H9 (cell line): ENCODE measurements at regions not wholly inside any gene's neighbourhood (a gene's known extent, or its start where the extent isn't known, plus 50 kb on each side); places are given as distances from the start of the nearest gene placed in this dataset.
A peak's percentile ranks its signal among the peaks of the same experiment; 100 is the strongest.

Source experiments
- DNase-seq: peaks from one replicate; pipeline ENCODE4 v3.0.0-alpha.2; 2017
- H2AFZ ChIP-seq: one replicate; pipeline ENCODE4 v1.6.1; 2013; ENCODE audit warnings: mild to moderate bottlenecking, low read length, control low read depth, moderate library complexity
- H2AK5ac ChIP-seq: 2 replicates; pipeline ENCODE4 v1.6.1; 2013; ENCODE audit warnings: low read length, control low read depth, mixed read lengths; ENCODE audit not compliant: insufficient read length
- H2BK120ac ChIP-seq: one replicate; pipeline ENCODE4 v1.6.1; 2013; ENCODE audit warnings: low read depth, mild to moderate bottlenecking, low read length, control low read depth, inconsistent platforms; ENCODE audit not compliant: poor library complexity, severe bottlenecking
- H2BK12ac ChIP-seq: 2 replicates; pipeline ENCODE4 v1.6.1; 2013; ENCODE audit warnings: low read length, control low read depth, mixed read lengths, low read depth; ENCODE audit not compliant: insufficient read length
- H2BK15ac ChIP-seq: 2 replicates; pipeline ENCODE4 v1.6.1; 2013; ENCODE audit warnings: low read depth, low read length, control low read depth
- H2BK20ac ChIP-seq: one replicate; pipeline ENCODE4 v1.6.1; 2013; ENCODE audit warnings: low read depth, mild to moderate bottlenecking, low read length, control low read depth, inconsistent platforms; ENCODE audit not compliant: poor library complexity, severe bottlenecking
- H2BK5ac ChIP-seq: 2 replicates; pipeline ENCODE4 v1.6.1; 2013; ENCODE audit warnings: low read length, control low read depth, mixed read lengths; ENCODE audit not compliant: insufficient read length
- H3K14ac ChIP-seq: 2 replicates; pipeline ENCODE4 v1.6.1; 2013; ENCODE audit warnings: low read length, control low read depth; ENCODE audit not compliant: insufficient read depth
- H3K18ac ChIP-seq: 2 replicates; pipeline ENCODE4 v1.6.1; 2013; ENCODE audit warnings: low read depth, mild to moderate bottlenecking, mixed read lengths, low read length, control low read depth; ENCODE audit not compliant: insufficient read length
- H3K23ac ChIP-seq: 2 replicates; pipeline ENCODE4 v1.6.1; 2013; ENCODE audit warnings: low read length, control low read depth, mixed read lengths, low read depth; ENCODE audit not compliant: insufficient read length
- H3K23me2 ChIP-seq: 2 replicates; pipeline ENCODE4 v1.6.1; 2013; ENCODE audit warnings: low read depth, mild to moderate bottlenecking, mixed read lengths, low read length, control low read depth; ENCODE audit not compliant: insufficient read length, poor library complexity, severe bottlenecking
- H3K27ac ChIP-seq: 2 replicates; pipeline ENCODE4 v1.5.1; 2013; ENCODE audit warnings: low read length, control low read depth, mixed read lengths, low read depth; ENCODE audit not compliant: insufficient read length
- H3K27me3 ChIP-seq: 2 replicates; pipeline ENCODE4 v1.6.1; 2013; ENCODE audit warnings: low read length, control low read depth, inconsistent platforms; ENCODE audit not compliant: insufficient read depth
- H3K4ac ChIP-seq: 2 replicates; pipeline ENCODE4 v1.6.1; 2013; ENCODE audit warnings: low read depth, mild to moderate bottlenecking, control low read depth, inconsistent platforms, low read length, moderate library complexity
- H3K4me1 ChIP-seq: 2 replicates; pipeline ENCODE4 v1.6.1; 2013; ENCODE audit warnings: low read length, control low read depth, inconsistent platforms; ENCODE audit not compliant: insufficient read depth
- H3K4me2 ChIP-seq: 2 replicates; pipeline ENCODE4 v1.6.1; 2013; ENCODE audit warnings: low read length, control low read depth, mixed read lengths; ENCODE audit not compliant: insufficient read length, insufficient read depth
- H3K56ac ChIP-seq: 2 replicates; pipeline ENCODE4 v1.6.1; 2013; ENCODE audit warnings: low read depth, mild to moderate bottlenecking, mixed read lengths, low read length, control low read depth; ENCODE audit not compliant: insufficient read length
- H3K79me1 ChIP-seq: 2 replicates; pipeline ENCODE4 v1.6.1; 2013; ENCODE audit warnings: low read depth, mild to moderate bottlenecking, moderate library complexity, low read length, control low read depth, inconsistent platforms; ENCODE audit not compliant: insufficient read depth, poor library complexity, severe bottlenecking
- H3K79me2 ChIP-seq: 2 replicates; pipeline ENCODE4 v1.6.1; 2013; ENCODE audit warnings: low read length, control low read depth, inconsistent platforms; ENCODE audit not compliant: insufficient read depth
- H3K9ac ChIP-seq: 2 replicates; pipeline ENCODE4 v1.6.1; 2013; ENCODE audit warnings: low read length, control low read depth, mixed read lengths; ENCODE audit not compliant: insufficient read length; ENCODE audit errors: extremely low read depth
- H3K9me3 ChIP-seq: one replicate; pipeline ENCODE4 v1.6.1; 2013; ENCODE audit warnings: low read depth, low read length, inconsistent platforms; ENCODE audit not compliant: control insufficient read depth
- H3T11ph ChIP-seq: one replicate; pipeline ENCODE4 v1.6.1; 2013; ENCODE audit warnings: mild to moderate bottlenecking, low read length, control low read depth, inconsistent platforms
- H4K20me1 ChIP-seq: one replicate; pipeline ENCODE4 v1.6.1; 2013; ENCODE audit not compliant: control insufficient read depth, insufficient read length, insufficient read depth
- H4K5ac ChIP-seq: 2 replicates; pipeline ENCODE4 v1.6.1; 2013; ENCODE audit warnings: low read depth, mild to moderate bottlenecking, mixed read lengths, low read length, control low read depth; ENCODE audit not compliant: insufficient read length
- H4K8ac ChIP-seq: replicated peaks from 2 replicates; pipeline ENCODE4 v1.6.1; 2013; ENCODE audit warnings: low read length, control low read depth, mixed read lengths, low read depth; ENCODE audit not compliant: insufficient read length
- H4K91ac ChIP-seq: 2 replicates; pipeline ENCODE4 v1.6.1; 2013; ENCODE audit warnings: low read depth, mild to moderate bottlenecking, moderate library complexity, mixed read lengths, low read length, control low read depth; ENCODE audit not compliant: insufficient read length
- H3K27ac Mint-ChIP-seq, 3 experiments: 2 replicates in 2 of 3; 3 replicates in 1 of 3; pipeline ENCODE4 v1.8.0; 2020 to 2021; ENCODE audit warnings: mixed read lengths in 3 of 3, mild to moderate bottlenecking in 1 of 3, moderate library complexity in 1 of 3
- H3K27me3 Mint-ChIP-seq: 2 replicates; pipeline ENCODE4 v1.8.0; 2021; ENCODE audit warnings: low read depth, mild to moderate bottlenecking, moderate library complexity, mixed read lengths
- H3K36me3 Mint-ChIP-seq, 3 experiments: 2 replicates in 2 of 3; 3 replicates in 1 of 3; pipeline ENCODE4 v1.8.0; 2020 to 2021; ENCODE audit warnings: low read depth in 3 of 3, mixed read lengths in 3 of 3; ENCODE audit not compliant: insufficient read depth in 1 of 3
- H3K4me1 Mint-ChIP-seq, 2 experiments: 2 replicates each; pipeline ENCODE4 v1.8.0; 2020; ENCODE audit warnings: mixed read lengths in 2 of 2
- H3K4me3 Mint-ChIP-seq, 2 experiments: 2 replicates in 1 of 2; 3 replicates in 1 of 2; pipeline ENCODE4 v1.8.0; 2020 to 2021; ENCODE audit warnings: mild to moderate bottlenecking in 2 of 2, mixed read lengths in 2 of 2, moderate library complexity in 1 of 2
- H3K9me3 Mint-ChIP-seq, 2 experiments: 2 replicates in 1 of 2; 3 replicates in 1 of 2; pipeline ENCODE4 v1.8.0; 2020; ENCODE audit warnings: mild to moderate bottlenecking in 2 of 2, mixed read lengths in 2 of 2, moderate library complexity in 1 of 2
- WGBS: extraction: QIAGEN DNeasy Blood & Tissue Kit; methylation state at CpG from one replicate; pipeline ENCODE4 v1.1.7; 2013; ENCODE audit warnings: missing lambda C conversion rate, low lambda C conversion rate, mixed read lengths; ENCODE audit not compliant: insufficient read length; ENCODE audit errors: extremely low coverage; 5-methylcytosine and 5-hydroxymethylcytosine counted together
- TF ChIP-seq, protein P1 (sequence below): fragments of 200-600 bp; sonication (generic); conservative IDR thresholded peaks from 3 replicates; pipeline ENCODE4 v1.8.0; 2021; ENCODE audit warnings: antibody characterized with exemption, mild to moderate bottlenecking

DNA sequence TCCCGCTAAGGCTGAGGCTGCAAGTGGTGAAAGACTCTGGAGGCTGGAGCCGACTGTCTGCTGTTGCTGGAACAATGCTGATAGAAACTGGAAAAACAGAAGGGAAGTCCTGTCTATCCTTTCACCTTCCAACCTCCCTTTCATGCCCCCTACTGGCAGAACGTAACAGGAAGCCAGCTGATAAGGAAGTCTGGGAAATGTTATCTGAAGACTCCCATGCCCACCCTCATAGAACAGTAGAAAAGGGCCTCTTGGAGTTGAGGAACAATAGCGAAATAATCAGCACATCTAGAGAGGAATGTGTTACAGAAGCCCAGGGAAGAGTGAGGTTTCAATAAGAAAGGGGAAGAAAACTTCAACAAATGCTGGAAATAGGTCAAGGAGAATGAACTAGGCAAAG lies 117.1 kb upstream of the DKK2 start:
- Histone ChIP-seq H2AK5ac (no peak overlapping the region), H2AFZ (no peak overlapping the region), H2BK15ac (no peak overlapping the region), H3K18ac (no peak overlapping the region), H4K8ac (no peak overlapping the region), H2BK20ac (no peak overlapping the region), H4K91ac (no peak overlapping the region), H3K9ac (no peak overlapping the region), H3K4me2 (no peak overlapping the region), H2BK5ac (no peak overlapping the region), H3K4me1 (no peaks in the 10 kb centered on the region; the same call in 1 of the 2 replicates), H3K79me1 (no peaks in the 10 kb centered on the region), H3K79me2 (no peaks in the 10 kb centered on the region), H4K20me1 (no peaks in the 10 kb centered on the region), H4K5ac (no peak overlapping the region), H2BK120ac (no peak overlapping the region), H3K4ac (no peak overlapping the region), H3K23ac (no peak overlapping the region), H2BK12ac (no peak overlapping the region), H3K27ac (no peak overlapping the region), H3T11ph (no peak overlapping the region), H3K56ac (no peak overlapping the region), H3K27me3 (no peaks in the 10 kb centered on the region), H3K9me3 (no peaks in the 10 kb centered on the region), H3K14ac (no peak overlapping the region), H3K23me2 (no peaks in the 10 kb centered on the region)
- no peaks in the 10 kb centered on the region for H3K36me3 Mint-ChIP-seq
- no peak overlapping the region for H3K4me3 Mint-ChIP-seq
- WGBS, result no CpG with 5 or more reads among the region's 4 CpGs
- peak overlapping the region in 2 of 3 experiments; percentile 21 to 55; a peak in 4 of 7 replicates for H3K27ac Mint-ChIP-seq
- no peaks in the 10 kb centered on the region for H3K27me3 Mint-ChIP-seq
- DNase-seq, result peak; percentile 72
- no peaks in the 10 kb centered on the region for H3K9me3 Mint-ChIP-seq
- peaks cover 19 to 22% of the 10 kb centered on the region in 2 experiments for H3K4me1 Mint-ChIP-seq
- TF ChIP-seq, protein P1, sequence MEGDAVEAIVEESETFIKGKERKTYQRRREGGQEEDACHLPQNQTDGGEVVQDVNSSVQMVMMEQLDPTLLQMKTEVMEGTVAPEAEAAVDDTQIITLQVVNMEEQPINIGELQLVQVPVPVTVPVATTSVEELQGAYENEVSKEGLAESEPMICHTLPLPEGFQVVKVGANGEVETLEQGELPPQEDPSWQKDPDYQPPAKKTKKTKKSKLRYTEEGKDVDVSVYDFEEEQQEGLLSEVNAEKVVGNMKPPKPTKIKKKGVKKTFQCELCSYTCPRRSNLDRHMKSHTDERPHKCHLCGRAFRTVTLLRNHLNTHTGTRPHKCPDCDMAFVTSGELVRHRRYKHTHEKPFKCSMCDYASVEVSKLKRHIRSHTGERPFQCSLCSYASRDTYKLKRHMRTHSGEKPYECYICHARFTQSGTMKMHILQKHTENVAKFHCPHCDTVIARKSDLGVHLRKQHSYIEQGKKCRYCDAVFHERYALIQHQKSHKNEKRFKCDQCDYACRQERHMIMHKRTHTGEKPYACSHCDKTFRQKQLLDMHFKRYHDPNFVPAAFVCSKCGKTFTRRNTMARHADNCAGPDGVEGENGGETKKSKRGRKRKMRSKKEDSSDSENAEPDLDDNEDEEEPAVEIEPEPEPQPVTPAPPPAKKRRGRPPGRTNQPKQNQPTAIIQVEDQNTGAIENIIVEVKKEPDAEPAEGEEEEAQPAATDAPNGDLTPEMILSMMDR, result peak; percentile 70
